ENCODE measurements at regions not wholly inside any gene's neighbourhood (a gene's known extent, or its start where the extent isn't known, plus 50 kb on each side); places are given as distances from the start of the nearest gene placed in this dataset.
"Not testable (repeated sequence)": the region's sequence is repeated elsewhere in the genome, so short reads cannot be mapped to it uniquely, and the experiment has no call there.

DNA sequence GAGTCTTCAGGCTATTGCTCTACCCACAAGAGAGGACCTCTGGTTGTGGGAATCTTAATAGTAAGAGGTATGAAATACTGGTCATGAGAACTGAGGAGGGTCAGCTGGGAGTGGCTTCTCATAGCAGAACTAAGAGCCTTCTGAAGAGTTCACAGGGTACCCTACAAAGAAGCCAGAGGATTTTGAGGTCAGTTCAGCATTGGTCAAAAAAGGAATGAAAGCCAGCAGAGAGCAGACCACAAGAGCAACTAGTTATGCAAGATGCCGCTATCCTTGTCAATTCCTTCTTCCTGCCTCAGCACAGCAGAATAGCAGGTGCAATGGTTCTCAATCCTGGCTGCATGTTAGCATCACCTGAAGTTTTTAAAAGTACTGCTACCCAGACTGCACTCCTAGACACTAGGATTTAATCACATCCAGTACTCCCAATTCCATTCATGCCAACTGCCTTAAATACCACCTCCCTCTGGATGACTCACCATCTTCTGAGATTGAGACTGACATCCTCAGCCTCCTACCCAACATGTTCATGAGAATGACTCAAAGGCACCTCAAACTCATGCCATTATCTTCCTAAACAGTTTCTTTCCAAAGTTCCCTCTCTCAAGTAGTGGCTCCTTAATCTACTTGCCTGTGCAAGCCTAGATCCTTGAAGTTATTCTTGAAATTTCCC lies 81.0 kb upstream of the RBMS1 start:
- no peaks in the 10 kb centered on the region for H3K27me3 ChIP-seq (replicated peaks; ENCODE audit: control insufficient read depth, insufficient read depth, low read length)
- Mint-ChIP-seq H3K27ac (ENCODE audit: unreplicated experiment) (no peak overlapping the region), H3K9me3 (ENCODE audit: unreplicated experiment) (peaks cover 9% of the 10 kb centered on the region), H3K4me1 (ENCODE audit: low read depth, unreplicated experiment) (no peaks in the 10 kb centered on the region), H3K27me3 (ENCODE audit: insufficient read depth, unreplicated experiment) (no peaks in the 10 kb centered on the region), H3K36me3 (ENCODE audit: insufficient read depth, unreplicated experiment) (no peaks in the 10 kb centered on the region), H3K4me3 (ENCODE audit: unreplicated experiment) (no peak overlapping the region)
- BruUV-seq (replicated peaks): no TSS peak
- H3K36me3 ChIP-seq (ENCODE audit: control insufficient read depth, insufficient read depth, low read length): no peaks in the 10 kb centered on the region
- intact Hi-C loops (cut with micrococcal nuclease; ENCODE audit: unreplicated experiment): no loop called here
- TF ChIP-seq, protein P1, sequence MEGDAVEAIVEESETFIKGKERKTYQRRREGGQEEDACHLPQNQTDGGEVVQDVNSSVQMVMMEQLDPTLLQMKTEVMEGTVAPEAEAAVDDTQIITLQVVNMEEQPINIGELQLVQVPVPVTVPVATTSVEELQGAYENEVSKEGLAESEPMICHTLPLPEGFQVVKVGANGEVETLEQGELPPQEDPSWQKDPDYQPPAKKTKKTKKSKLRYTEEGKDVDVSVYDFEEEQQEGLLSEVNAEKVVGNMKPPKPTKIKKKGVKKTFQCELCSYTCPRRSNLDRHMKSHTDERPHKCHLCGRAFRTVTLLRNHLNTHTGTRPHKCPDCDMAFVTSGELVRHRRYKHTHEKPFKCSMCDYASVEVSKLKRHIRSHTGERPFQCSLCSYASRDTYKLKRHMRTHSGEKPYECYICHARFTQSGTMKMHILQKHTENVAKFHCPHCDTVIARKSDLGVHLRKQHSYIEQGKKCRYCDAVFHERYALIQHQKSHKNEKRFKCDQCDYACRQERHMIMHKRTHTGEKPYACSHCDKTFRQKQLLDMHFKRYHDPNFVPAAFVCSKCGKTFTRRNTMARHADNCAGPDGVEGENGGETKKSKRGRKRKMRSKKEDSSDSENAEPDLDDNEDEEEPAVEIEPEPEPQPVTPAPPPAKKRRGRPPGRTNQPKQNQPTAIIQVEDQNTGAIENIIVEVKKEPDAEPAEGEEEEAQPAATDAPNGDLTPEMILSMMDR (IDR thresholded peaks at IDR 0.05; ENCODE audit: insufficient read depth in 1 of 2, low read depth in 1 of 2, low read length in 1 of 2, severe bottlenecking in 1 of 2, unreplicated experiment in 1 of 2): no peak
- POLR2A ChIA-PET: no interaction called here
- no peaks in the 10 kb centered on the region; the same call in 1 of the 2 replicates for H3K9me3 ChIP-seq
- no peak overlapping the region for H3K4me3 ChIP-seq (ENCODE audit: low read depth, low read length)
- CTCF ChIA-PET: no interaction called here
- H3K4me1 ChIP-seq: no peaks in the 10 kb centered on the region
- no peak for DNase-seq

DNA sequence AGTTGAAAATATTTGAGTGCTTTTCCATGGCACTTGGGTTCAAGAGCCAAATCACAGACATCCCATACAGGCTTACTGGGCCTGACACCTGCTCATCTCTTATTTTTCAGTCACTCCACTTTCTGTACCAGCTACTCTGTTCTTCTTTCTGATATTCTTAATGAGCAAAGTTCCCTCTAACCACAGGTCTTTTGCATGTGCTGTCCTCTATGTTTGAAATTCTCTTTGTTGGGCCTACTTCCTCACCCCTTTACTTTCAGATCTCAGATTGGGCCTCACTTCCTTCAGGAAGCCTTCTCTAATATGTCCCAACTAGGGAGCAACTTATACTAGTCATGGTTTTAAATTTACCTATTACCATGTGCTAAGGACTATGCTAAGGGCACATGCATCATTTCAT lies 81.8 kb upstream of the RBMS1 start:
- ChIA-PET CTCF (no interaction called here), POLR2A (no interaction called here)
- intact Hi-C loops (cut with micrococcal nuclease; ENCODE audit: unreplicated experiment): no loop called here
- BruUV-seq (replicated peaks): no TSS peak
- Histone ChIP-seq H3K4me3 (ENCODE audit: low read depth, low read length) (no peak overlapping the region), H3K4me1 (no peaks in the 10 kb centered on the region), H3K9me3 (no peaks in the 10 kb centered on the region; the same call in 1 of the 2 replicates), H3K27me3 (replicated peaks; ENCODE audit: control insufficient read depth, insufficient read depth, low read length) (no peaks in the 10 kb centered on the region), H3K36me3 (ENCODE audit: control insufficient read depth, insufficient read depth, low read length) (no peaks in the 10 kb centered on the region)
- TF ChIP-seq, protein P1 (IDR thresholded peaks at IDR 0.05; ENCODE audit: insufficient read depth in 1 of 2, low read depth in 1 of 2, low read length in 1 of 2, severe bottlenecking in 1 of 2, unreplicated experiment in 1 of 2): no peak
- Mint-ChIP-seq H3K9me3 (ENCODE audit: unreplicated experiment) (peaks cover 9% of the 10 kb centered on the region), H3K27ac (ENCODE audit: unreplicated experiment) (no peak overlapping the region), H3K4me1 (ENCODE audit: low read depth, unreplicated experiment) (no peaks in the 10 kb centered on the region), H3K36me3 (ENCODE audit: insufficient read depth, unreplicated experiment) (no peaks in the 10 kb centered on the region), H3K4me3 (ENCODE audit: unreplicated experiment) (no peak overlapping the region), H3K27me3 (ENCODE audit: insufficient read depth, unreplicated experiment) (no peaks in the 10 kb centered on the region)
- no peak for DNase-seq

DNA sequence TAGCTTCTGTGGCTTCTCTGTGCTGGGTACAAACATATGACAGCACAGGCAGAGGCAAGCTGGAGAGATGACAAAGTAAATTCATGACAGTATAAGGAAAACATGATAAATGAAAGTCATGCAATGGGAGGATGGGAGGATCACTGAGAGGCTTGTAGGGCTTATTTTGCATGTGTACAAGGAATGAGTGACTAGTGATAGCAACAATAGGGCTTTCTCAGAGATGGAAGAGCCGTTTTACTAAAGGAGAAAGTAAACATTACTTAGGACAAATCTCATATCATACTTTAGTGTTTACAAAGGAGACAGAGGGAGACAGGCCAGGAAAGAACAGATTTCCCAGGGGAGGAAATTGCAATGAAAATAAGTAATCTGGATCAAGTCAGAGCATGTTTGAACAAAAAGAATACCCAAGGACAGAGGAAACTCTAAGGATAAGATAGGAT lies 82.5 kb upstream of the RBMS1 start:
- Mint-ChIP-seq H3K4me1 (ENCODE audit: low read depth, unreplicated experiment) (no peaks in the 10 kb centered on the region), H3K9me3 (ENCODE audit: unreplicated experiment) (peaks cover 9% of the 10 kb centered on the region), H3K27me3 (ENCODE audit: insufficient read depth, unreplicated experiment) (no peaks in the 10 kb centered on the region), H3K27ac (ENCODE audit: unreplicated experiment) (no peak overlapping the region), H3K36me3 (ENCODE audit: insufficient read depth, unreplicated experiment) (no peaks in the 10 kb centered on the region), H3K4me3 (ENCODE audit: unreplicated experiment) (no peak overlapping the region)
- Histone ChIP-seq H3K4me1 (no peaks in the 10 kb centered on the region), H3K4me3 (ENCODE audit: low read depth, low read length) (no peak overlapping the region), H3K36me3 (ENCODE audit: control insufficient read depth, insufficient read depth, low read length) (no peaks in the 10 kb centered on the region), H3K27me3 (replicated peaks; ENCODE audit: control insufficient read depth, insufficient read depth, low read length) (no peaks in the 10 kb centered on the region), H3K9me3 (no peaks in the 10 kb centered on the region; the same call in 1 of the 2 replicates)
- POLR2A ChIA-PET: no interaction called here
- no TSS peak for BruUV-seq (replicated peaks)
- TF ChIP-seq, protein P1 (IDR thresholded peaks at IDR 0.05; ENCODE audit: insufficient read depth in 1 of 2, low read depth in 1 of 2, low read length in 1 of 2, severe bottlenecking in 1 of 2, unreplicated experiment in 1 of 2): no peak
- intact Hi-C loops (cut with micrococcal nuclease; ENCODE audit: unreplicated experiment): no loop called here
- no peak for DNase-seq
- CTCF ChIA-PET: no interaction called here

DNA sequence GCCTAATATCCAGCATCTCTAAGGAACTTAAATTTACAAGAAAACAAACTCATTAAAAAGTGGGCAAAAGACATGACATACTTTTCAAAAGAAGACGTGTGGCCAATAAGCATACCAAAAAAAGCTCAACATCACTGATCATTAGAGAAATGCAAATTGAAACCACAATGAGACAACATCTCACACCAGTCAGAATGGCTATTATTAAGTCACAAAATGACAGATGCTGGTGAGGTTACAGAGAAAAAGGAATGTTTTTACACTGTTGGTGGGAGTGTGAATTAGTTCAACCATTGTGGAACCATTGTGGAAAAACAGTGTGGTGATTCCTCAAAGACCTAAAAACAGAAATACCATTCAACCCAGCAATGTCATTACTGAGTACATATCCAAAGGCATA lies 83.5 kb upstream of the RBMS1 start:
- intact Hi-C loops (cut with micrococcal nuclease; ENCODE audit: unreplicated experiment); H3K9me3 Mint-ChIP-seq (ENCODE audit: unreplicated experiment); H3K9me3 ChIP-seq; POLR2A ChIA-PET; H3K27ac Mint-ChIP-seq (ENCODE audit: unreplicated experiment); H3K27me3 Mint-ChIP-seq (ENCODE audit: insufficient read depth, unreplicated experiment); H3K4me3 Mint-ChIP-seq (ENCODE audit: unreplicated experiment); H3K4me1 Mint-ChIP-seq (ENCODE audit: low read depth, unreplicated experiment); DNase-seq; H3K4me1 ChIP-seq; H3K4me3 ChIP-seq (ENCODE audit: low read depth, low read length); H3K36me3 ChIP-seq (ENCODE audit: control insufficient read depth, insufficient read depth, low read length); BruUV-seq (replicated peaks); H3K36me3 Mint-ChIP-seq (ENCODE audit: insufficient read depth, unreplicated experiment); H3K27me3 ChIP-seq (replicated peaks; ENCODE audit: control insufficient read depth, insufficient read depth, low read length); CTCF ChIA-PET: not testable (repeated sequence)
